ENCODE measurements at regions not wholly inside any gene's neighbourhood (a gene's known extent, or its start where the extent isn't known, plus 50 kb on each side); places are given as distances from the start of the nearest gene placed in this dataset.

DNA sequence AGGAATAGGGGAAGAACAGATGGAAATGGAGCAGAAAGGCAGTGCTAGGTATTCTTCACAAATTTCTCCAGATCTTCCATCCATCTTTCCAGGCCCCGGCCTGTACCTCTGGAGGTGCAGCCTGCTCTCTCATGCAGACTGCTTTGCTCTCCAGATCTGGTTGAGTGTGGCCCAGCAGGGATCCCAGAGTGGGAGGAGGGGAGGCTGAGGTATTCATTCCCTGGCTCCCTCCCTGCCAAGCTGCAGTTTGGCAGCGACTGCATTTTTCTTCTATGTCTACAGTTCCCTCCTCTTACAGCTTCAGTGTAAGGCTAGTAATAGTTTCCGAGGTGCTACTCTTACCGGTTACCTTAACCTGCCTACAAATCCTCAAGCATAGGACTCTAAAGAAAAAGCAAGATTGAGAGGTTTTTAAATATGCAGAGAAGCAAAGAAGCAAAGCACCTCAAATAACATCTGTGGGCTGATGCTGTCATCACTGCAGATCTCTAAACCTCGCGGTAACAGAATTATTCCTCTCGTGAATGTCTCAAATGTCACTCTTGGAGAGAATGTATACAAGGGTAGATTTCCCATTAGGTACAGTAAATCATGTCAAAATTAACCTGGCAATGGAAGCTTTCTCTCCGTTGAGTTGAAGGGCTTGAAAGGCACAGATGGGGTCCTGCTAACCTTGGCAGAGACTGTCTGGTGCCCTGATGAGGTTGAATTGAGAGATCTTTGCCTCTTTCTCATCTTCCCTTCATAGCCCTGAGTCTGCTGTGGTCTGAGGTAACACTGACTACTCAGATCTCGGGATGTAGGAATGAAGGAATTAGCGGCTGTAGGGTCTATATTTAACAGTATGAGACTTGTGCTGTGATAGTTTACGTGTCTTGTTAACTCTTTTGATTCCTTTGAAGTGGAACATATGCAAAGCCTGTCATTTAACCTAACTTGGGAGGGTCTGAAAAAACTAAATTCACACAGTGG is 297.9 kb upstream of the C11orf87 start:
- in situ Hi-C loops (cut with MboI; ENCODE audit: low pct_unique_long_range_greater_than_20kb, low sequenced_read_pairs, unreplicated experiment): no loop called here
- TF ChIP-seq, protein P1, sequence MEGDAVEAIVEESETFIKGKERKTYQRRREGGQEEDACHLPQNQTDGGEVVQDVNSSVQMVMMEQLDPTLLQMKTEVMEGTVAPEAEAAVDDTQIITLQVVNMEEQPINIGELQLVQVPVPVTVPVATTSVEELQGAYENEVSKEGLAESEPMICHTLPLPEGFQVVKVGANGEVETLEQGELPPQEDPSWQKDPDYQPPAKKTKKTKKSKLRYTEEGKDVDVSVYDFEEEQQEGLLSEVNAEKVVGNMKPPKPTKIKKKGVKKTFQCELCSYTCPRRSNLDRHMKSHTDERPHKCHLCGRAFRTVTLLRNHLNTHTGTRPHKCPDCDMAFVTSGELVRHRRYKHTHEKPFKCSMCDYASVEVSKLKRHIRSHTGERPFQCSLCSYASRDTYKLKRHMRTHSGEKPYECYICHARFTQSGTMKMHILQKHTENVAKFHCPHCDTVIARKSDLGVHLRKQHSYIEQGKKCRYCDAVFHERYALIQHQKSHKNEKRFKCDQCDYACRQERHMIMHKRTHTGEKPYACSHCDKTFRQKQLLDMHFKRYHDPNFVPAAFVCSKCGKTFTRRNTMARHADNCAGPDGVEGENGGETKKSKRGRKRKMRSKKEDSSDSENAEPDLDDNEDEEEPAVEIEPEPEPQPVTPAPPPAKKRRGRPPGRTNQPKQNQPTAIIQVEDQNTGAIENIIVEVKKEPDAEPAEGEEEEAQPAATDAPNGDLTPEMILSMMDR (IDR thresholded peaks at IDR 0.05; ENCODE audit: extremely low read depth, insufficient read depth, missing control alignments): no peak
- no peak for DNase-seq (ENCODE audit: low spot score)

DNA sequence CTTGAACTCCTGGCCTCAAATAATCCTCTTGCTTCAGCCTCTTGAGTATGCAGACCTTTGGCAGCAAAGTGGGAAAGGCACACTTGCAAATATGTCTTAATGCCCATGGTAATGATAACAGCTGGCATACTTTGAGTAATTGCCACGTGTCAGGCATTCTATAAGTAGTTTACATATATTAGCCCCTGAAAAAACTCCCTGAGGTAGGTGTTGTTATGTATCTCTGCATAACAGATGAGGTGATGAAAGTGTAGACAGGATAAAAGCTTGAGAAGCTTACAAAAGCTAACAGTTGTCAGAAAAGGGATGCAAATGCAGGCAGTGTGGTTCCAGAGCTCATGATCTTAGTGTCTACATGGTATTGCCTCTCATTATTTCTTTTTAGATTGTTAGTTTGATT is 291.1 kb upstream of the C11orf87 start:
- TF ChIP-seq, protein P1 (IDR thresholded peaks at IDR 0.05; ENCODE audit: extremely low read depth, insufficient read depth, missing control alignments): no peak
- in situ Hi-C loops (cut with MboI; ENCODE audit: low pct_unique_long_range_greater_than_20kb, low sequenced_read_pairs, unreplicated experiment): no loop called here
- no peak for DNase-seq (ENCODE audit: low spot score)

DNA sequence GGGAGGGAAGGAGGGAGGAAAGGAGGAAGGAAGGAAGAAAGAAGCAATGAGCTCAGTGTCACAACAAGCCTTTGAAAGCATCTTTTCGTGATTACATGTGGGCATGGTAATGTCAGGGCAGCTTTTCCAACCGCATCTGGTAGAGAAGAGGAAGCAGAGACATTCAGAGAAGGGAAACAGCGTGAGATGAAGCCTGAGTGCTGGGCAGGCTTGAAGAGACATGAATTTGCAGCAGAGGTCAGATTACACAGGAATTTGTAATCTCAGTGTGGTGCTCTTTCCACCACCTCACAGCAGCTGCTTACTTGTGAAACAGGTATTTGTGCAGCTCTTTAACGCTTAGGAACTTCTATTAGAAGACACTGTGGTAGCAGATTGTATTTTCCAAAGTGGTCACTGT is 289.5 kb upstream of the C11orf87 start:
- in situ Hi-C loops (cut with MboI; ENCODE audit: low pct_unique_long_range_greater_than_20kb, low sequenced_read_pairs, unreplicated experiment): no loop called here
- DNase-seq (ENCODE audit: low spot score): no peak
- TF ChIP-seq, protein P1 (IDR thresholded peaks at IDR 0.05; ENCODE audit: extremely low read depth, insufficient read depth, missing control alignments): no peak

DNA sequence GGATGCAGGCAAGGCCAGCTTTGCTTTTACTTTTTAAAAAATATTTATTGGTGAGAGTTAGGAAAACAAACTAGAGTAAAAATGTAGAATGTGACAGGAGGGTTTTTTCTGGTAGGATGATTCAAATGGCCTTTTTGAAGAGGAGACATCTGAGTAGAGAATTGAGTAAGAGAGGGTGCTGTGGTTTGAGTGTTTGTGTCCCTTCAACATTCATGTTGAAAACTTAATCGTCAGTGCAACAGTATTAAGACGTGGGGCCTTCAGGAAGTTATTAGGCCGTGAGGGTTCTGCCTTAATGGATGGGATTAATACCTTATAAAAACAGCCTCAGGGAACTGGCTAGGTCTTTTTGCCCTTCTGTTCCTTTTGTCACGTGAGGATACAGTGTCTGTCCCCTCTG is 288.8 kb upstream of the C11orf87 start:
- TF ChIP-seq, protein P1 (IDR thresholded peaks at IDR 0.05; ENCODE audit: extremely low read depth, insufficient read depth, missing control alignments): no peak
- in situ Hi-C loops (cut with MboI; ENCODE audit: low pct_unique_long_range_greater_than_20kb, low sequenced_read_pairs, unreplicated experiment): no loop called here
- no peak for DNase-seq (ENCODE audit: low spot score)

DNA sequence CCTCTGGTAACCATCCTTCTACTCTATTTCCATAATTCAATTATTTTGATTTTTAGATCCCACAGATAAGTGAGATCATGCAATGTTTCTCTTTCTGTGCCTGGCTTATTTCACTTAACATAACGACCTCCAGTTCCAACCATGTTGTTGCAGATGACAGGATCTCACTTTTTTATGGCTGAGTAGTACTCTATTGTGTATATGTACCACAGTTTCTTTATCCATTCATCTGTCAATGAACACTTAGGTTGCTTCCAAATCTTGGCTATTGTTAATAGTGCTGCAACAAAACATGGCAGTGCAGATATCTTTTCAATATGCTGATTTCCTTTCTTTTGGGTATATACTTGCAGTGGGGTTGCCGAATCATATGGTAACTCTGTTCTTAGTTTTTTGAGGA is 286.4 kb upstream of the C11orf87 start:
- DNase-seq (ENCODE audit: low spot score): no peak
- in situ Hi-C loops (cut with MboI; ENCODE audit: low pct_unique_long_range_greater_than_20kb, low sequenced_read_pairs, unreplicated experiment): no loop called here
- TF ChIP-seq, protein P1 (IDR thresholded peaks at IDR 0.05; ENCODE audit: extremely low read depth, insufficient read depth, missing control alignments): no peak

DNA sequence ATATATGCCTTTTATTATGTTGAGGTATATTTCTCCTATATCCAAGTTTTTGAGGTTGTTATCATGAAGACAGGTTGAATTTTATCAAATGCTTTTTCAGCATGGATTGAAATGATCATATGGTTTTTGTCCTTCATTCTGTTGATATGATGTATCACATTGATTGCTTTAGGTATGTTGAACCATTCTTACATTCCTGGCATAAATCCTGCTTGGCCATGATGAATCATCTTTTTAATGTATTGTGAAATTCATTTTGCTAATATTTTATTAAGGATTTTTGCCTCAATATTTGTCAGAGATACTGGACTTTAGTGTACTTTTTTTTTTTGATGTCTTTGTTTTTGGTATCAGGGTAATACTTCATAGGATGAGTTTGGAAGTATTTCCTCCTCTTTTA is 283.8 kb upstream of the C11orf87 start:
- in situ Hi-C loops (cut with MboI; ENCODE audit: low pct_unique_long_range_greater_than_20kb, low sequenced_read_pairs, unreplicated experiment): no loop called here
- TF ChIP-seq, protein P1 (IDR thresholded peaks at IDR 0.05; ENCODE audit: extremely low read depth, insufficient read depth, missing control alignments): no peak
- no peak for DNase-seq (ENCODE audit: low spot score)
